HEK293 (cell line): ENCODE measurements at regions not wholly inside any gene's neighbourhood (a gene's known extent, or its start where the extent isn't known, plus 50 kb on each side); places are given as distances from the start of the nearest gene placed in this dataset.

ENCODE experiments used
- BCL11A ChIP-seq: fragments of 450-650 bp; formaldehyde crosslinking; IDR thresholded peaks from 2 replicates; pipeline ENCODE4 v1.5.1; 2016; ENCODE audit warnings: low read depth, missing biosample characterization, missing genetic modification characterization
- CTCF ChIP-seq: fragments of 450-650 bp; formaldehyde crosslinking; IDR thresholded peaks from 2 replicates; pipeline ENCODE4 v1.5.1; 2016; ENCODE audit warnings: missing biosample characterization, missing genetic modification characterization
- KLF17 ChIP-seq: fragments of 450-650 bp; formaldehyde crosslinking; IDR thresholded peaks from 2 replicates; pipeline ENCODE4 v1.5.1; 2016; ENCODE audit warnings: missing biosample characterization, missing genetic modification characterization
- SP2 ChIP-seq: fragments of 450-650 bp; formaldehyde crosslinking; IDR thresholded peaks from 2 replicates; pipeline ENCODE4 v1.5.1; 2016; ENCODE audit warnings: missing biosample characterization, missing genetic modification characterization
- SP7 ChIP-seq: fragments of 450-650 bp; formaldehyde crosslinking; IDR thresholded peaks from 2 replicates; pipeline ENCODE4 v1.5.1; 2016; ENCODE audit warnings: missing biosample characterization, missing genetic modification characterization
- YY1 ChIP-seq: fragments of 450-650 bp; formaldehyde crosslinking; IDR thresholded peaks from 2 replicates; pipeline ENCODE4 v1.5.1; 2018; ENCODE audit warnings: missing biosample characterization, missing genetic modification characterization
- ZNF221 ChIP-seq: fragments of 450-650 bp; formaldehyde crosslinking; IDR thresholded peaks from 2 replicates; pipeline ENCODE4 v1.5.1; 2017; ENCODE audit warnings: missing biosample characterization, missing genetic modification characterization, borderline replicate concordance
- ZNF274 ChIP-seq, 2 experiments: fragments of 200-500 bp in 1 of 2; fragments of 450-650 bp in 1 of 2; sonication (Bioruptor generic) in 1 of 2; formaldehyde crosslinking in 1 of 2; IDR thresholded peaks; 2 replicates each; pipeline versions ENCODE4 v1.5.1 to v1.6.1; 2014 to 2016; ENCODE audit warnings: borderline replicate concordance in 1 of 2, inconsistent platforms in 1 of 2, low read length in 1 of 2, missing biosample characterization in 1 of 2, missing genetic modification characterization in 1 of 2
- ZNF292 ChIP-seq: fragments of 450-650 bp; formaldehyde crosslinking; IDR thresholded peaks from 2 replicates; pipeline ENCODE4 v1.5.1; 2016; ENCODE audit warnings: low read depth, missing biosample characterization, missing genetic modification characterization, borderline replicate concordance
- ZNF354C ChIP-seq: fragments of 450-650 bp; formaldehyde crosslinking; IDR thresholded peaks from 2 replicates; pipeline ENCODE4 v1.5.1; 2016; ENCODE audit warnings: missing biosample characterization, missing genetic modification characterization, low read depth, borderline replicate concordance
- ZSCAN18 ChIP-seq: fragments of 450-650 bp; formaldehyde crosslinking; IDR thresholded peaks from 2 replicates; pipeline ENCODE4 v1.5.1; 2016; ENCODE audit warnings: missing biosample characterization, missing genetic modification characterization
- TF ChIP-seq, protein P1 (sequence below): fragments of 450-650 bp; formaldehyde crosslinking; optimal IDR thresholded peaks from 2 replicates; pipeline ENCODE3; 2016; ENCODE audit warnings: missing biosample characterization, mild to moderate bottlenecking, missing genetic modification characterization

DNA sequence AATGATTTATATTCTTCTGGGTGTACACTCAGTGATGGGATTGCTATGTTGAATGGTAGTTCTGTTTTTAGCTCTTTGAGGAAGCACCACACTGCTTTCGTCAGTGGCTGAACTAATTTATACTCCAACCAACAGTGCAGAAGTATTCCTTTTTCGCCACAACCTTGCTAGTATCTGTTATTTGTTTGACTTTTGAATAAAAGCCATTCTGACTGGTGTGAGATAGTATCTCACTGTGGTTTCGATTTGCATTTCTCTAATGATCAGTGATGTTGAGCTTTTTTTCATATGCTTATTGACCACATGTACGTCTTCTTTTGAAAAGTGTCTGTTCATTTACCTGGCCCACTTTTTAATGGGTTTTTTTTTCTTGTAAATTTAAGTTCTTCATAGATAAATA is 583.8 kb upstream of the ARID1B start:
- TF ChIP-seq CTCF (no peak), KLF17 (tag by site-specific recombination) (no peak), SP7 (no peak), ZSCAN18 (tag by site-specific recombination) (no peak), ZNF221 (tag by site-specific recombination) (no peak), BCL11A (tag by site-specific recombination) (no peak), ZNF274 (IDR thresholded peaks at IDR 0.05; ENCODE audit: low read length) (no peak), ZNF274 (tag by site-specific recombination; IDR thresholded peaks at IDR 0.05; ENCODE audit: borderline replicate concordance) (no peak), SP2 (tag by site-specific recombination) (no peak), YY1 (tag by site-specific recombination) (no peak), ZNF354C (tag by site-specific recombination) (no peak), ZNF292 (tag by site-specific recombination) (no peak)
- TF ChIP-seq, protein P1, sequence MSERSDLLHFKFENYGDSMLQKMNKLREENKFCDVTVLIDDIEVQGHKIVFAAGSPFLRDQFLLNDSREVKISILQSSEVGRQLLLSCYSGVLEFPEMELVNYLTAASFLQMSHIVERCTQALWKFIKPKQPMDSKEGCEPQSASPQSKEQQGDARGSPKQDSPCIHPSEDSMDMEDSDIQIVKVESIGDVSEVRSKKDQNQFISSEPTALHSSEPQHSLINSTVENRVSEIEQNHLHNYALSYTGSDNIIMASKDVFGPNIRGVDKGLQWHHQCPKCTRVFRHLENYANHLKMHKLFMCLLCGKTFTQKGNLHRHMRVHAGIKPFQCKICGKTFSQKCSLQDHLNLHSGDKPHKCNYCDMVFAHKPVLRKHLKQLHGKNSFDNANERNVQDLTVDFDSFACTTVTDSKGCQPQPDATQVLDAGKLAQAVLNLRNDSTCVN: no peak
